Activated CD8-positive, alpha-beta T cell treated with anti-CD3 and anti-CD28 coated beads for 36 hours (primary cell): ENCODE measurements at regions not wholly inside any gene's neighbourhood (a gene's known extent, or its start where the extent isn't known, plus 50 kb on each side); places are given as distances from the start of the nearest gene placed in this dataset.

Experiments used
- ATAC-seq: fragments of 200-7000 bp; cut with Tn5 transposase; one replicate; pipeline ENCODE4 v1.10.0; 2021; ENCODE audit warnings: mild to moderate bottlenecking, moderate library complexity
- CTCF ChIA-PET: fragments of 350-600 bp; sonication (Branson Sonifier 250); formaldehyde crosslinking; loops from one replicate; lab custom pipeline; 2021; ENCODE audit warnings: antibody characterized with exemption; lab: Charles Lee
- POLR2A ChIA-PET: fragments of 350-600 bp; sonication (Branson Sonifier 250); formaldehyde crosslinking; loops from one replicate; lab custom pipeline; 2021; ENCODE audit warnings: antibody characterized with exemption; lab: Charles Lee
- DNase-seq: peaks from one replicate; pipeline ENCODE4 v3.0.0-alpha.2; 2020
- H3K27ac Mint-ChIP-seq: one replicate; pipeline ENCODE4 v1.8.0; 2021; ENCODE audit warnings: mild to moderate bottlenecking, mixed read lengths
- H3K27me3 Mint-ChIP-seq: one replicate; pipeline ENCODE4 v1.8.0; 2021; ENCODE audit warnings: mixed read lengths
- H3K36me3 Mint-ChIP-seq: one replicate; pipeline ENCODE4 v1.8.0; 2021; ENCODE audit warnings: low read depth, mixed read lengths
- H3K4me1 Mint-ChIP-seq: one replicate; pipeline ENCODE4 v1.8.0; 2021; ENCODE audit warnings: low read depth, mixed read lengths
- H3K4me3 Mint-ChIP-seq: one replicate; pipeline ENCODE4 v1.8.0; 2021; ENCODE audit warnings: mild to moderate bottlenecking, moderate library complexity, mixed read lengths
- H3K9me3 Mint-ChIP-seq: one replicate; pipeline ENCODE4 v1.8.0; 2021; ENCODE audit warnings: mixed read lengths
- intact Hi-C: fragments of 100-400 bp; cut with micrococcal nuclease; formaldehyde crosslinking; loops from one replicate; pipeline ENCODE4 v1.10.0; 2022
- TF ChIP-seq, protein P1 (sequence below): fragments of 200-600 bp; IDR thresholded peaks from one replicate; pipeline ENCODE4 v1.8.0; 2022; ENCODE audit warnings: antibody characterized with exemption, mild to moderate bottlenecking

DNA sequence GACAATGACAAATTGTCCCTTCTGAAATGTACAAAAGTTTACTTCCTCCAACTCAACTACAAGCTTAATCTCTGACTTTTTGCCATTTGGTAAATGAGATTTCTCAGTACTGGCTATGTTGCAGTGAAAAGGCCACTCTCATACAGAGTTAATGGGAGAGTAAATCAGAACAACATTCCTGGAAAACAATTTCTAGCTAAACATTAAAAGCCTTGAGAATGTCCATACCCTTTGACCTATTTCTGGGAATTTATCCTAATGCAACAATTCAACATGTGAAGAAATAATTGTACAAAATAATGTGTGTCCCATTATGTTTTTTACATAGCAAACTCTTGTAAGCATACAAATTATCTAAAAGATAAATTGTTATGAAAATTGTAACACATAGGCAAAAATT, 56.3 kb upstream of the SPEF2 start:
- intact Hi-C loops, result no loop called here
- peaks cover 4% of the 10 kb centered on the region for H3K36me3 Mint-ChIP-seq
- no peak overlapping the region for H3K4me3 Mint-ChIP-seq
- H3K4me1 Mint-ChIP-seq, result no peaks in the 10 kb centered on the region
- H3K27ac Mint-ChIP-seq, result no peak overlapping the region
- TF ChIP-seq, protein P1, sequence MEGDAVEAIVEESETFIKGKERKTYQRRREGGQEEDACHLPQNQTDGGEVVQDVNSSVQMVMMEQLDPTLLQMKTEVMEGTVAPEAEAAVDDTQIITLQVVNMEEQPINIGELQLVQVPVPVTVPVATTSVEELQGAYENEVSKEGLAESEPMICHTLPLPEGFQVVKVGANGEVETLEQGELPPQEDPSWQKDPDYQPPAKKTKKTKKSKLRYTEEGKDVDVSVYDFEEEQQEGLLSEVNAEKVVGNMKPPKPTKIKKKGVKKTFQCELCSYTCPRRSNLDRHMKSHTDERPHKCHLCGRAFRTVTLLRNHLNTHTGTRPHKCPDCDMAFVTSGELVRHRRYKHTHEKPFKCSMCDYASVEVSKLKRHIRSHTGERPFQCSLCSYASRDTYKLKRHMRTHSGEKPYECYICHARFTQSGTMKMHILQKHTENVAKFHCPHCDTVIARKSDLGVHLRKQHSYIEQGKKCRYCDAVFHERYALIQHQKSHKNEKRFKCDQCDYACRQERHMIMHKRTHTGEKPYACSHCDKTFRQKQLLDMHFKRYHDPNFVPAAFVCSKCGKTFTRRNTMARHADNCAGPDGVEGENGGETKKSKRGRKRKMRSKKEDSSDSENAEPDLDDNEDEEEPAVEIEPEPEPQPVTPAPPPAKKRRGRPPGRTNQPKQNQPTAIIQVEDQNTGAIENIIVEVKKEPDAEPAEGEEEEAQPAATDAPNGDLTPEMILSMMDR, result no peak
- peaks cover 28% of the 10 kb centered on the region for H3K9me3 Mint-ChIP-seq
- DNase-seq (no peak), ATAC-seq (no peak)
- ChIA-PET POLR2A (no interaction called here), CTCF (no interaction called here)
- H3K27me3 Mint-ChIP-seq, result peaks cover 2% of the 10 kb centered on the region

DNA sequence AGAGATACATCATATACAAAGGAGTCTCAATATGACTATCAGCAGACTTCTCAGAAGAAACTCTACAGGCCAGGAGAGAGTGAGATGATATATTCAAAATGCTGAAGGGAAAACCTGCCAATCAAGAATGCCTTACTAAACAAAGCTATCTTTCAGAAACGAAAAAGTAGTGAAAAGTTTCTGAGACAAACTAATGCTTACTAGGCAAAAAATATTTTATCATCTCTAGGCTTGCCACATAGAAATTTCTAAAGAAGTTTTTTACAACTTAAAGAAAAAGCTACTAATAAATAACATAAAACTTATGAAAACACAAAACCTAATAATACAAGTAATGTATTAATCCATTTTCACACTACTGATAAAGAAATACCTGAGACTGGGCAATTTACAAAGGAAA, 59.9 kb upstream of the SPEF2 start:
- Mint-ChIP-seq H3K4me3 (no peak overlapping the region), H3K36me3 (peaks cover 4% of the 10 kb centered on the region), H3K27me3 (peaks cover 6% of the 10 kb centered on the region), H3K9me3 (peaks cover 16% of the 10 kb centered on the region), H3K27ac (no peak overlapping the region), H3K4me1 (no peaks in the 10 kb centered on the region)
- intact Hi-C loops, result no loop called here
- DNase-seq (no peak), ATAC-seq (no peak)
- POLR2A ChIA-PET, result no interaction called here
- CTCF ChIA-PET, result no interaction called here
- TF ChIP-seq, protein P1, result no peak

DNA sequence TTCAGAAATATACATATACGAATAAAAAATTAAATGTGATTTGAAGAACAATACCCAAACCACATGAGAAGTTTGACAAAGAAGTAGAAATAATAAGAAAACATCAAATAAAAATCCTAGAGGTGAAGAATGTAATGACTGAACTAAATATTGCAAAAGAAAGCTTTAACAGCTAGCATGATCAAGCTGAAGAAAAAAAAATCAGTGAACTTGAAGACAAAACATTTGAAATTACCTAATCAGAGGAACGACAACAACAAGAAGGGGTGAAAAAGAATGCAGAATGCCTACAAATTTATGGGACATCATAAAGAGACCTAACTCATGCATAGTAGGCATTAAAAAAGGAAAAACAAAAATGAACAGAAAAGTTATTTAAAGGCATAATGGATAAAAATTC, 60.5 kb upstream of the SPEF2 start:
- Mint-ChIP-seq H3K27ac (no peak overlapping the region), H3K4me1 (no peaks in the 10 kb centered on the region), H3K4me3 (no peak overlapping the region), H3K27me3 (peaks cover 9% of the 10 kb centered on the region), H3K36me3 (peaks cover 4% of the 10 kb centered on the region), H3K9me3 (peaks cover 13% of the 10 kb centered on the region)
- intact Hi-C loops, result no loop called here
- ChIA-PET CTCF (no interaction called here), POLR2A (no interaction called here)
- DNase-seq (no peak), ATAC-seq (no peak)
- TF ChIP-seq, protein P1, result no peak

DNA sequence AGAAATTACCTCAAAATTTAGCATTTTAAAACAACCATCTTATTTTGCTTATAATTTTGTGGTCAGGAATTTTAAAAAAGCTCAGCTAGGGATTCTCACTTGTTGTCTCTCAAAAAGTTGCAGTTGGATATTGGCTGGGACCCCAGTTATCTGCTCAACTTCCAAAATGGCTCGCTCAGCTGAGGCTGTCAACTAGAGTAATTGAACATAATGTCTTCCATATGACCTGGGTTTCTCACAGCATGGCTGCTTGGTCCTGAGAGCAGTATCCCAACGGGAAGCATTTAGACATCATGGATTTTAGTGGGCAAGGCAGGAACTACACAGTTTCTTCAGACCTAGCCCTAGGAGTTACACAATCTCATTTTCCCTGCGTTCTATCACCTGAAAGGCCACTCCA, 63.6 kb upstream of the SPEF2 start:
- POLR2A ChIA-PET, result no interaction called here
- intact Hi-C loops, result no loop called here
- DNase-seq (no peak), ATAC-seq (no peak)
- Mint-ChIP-seq H3K9me3 (peaks cover 6% of the 10 kb centered on the region), H3K27me3 (peaks cover 7% of the 10 kb centered on the region), H3K4me3 (no peak overlapping the region), H3K27ac (no peak overlapping the region), H3K36me3 (no peaks in the 10 kb centered on the region), H3K4me1 (no peaks in the 10 kb centered on the region)
- TF ChIP-seq, protein P1, result no peak
- CTCF ChIA-PET, result no interaction called here

DNA sequence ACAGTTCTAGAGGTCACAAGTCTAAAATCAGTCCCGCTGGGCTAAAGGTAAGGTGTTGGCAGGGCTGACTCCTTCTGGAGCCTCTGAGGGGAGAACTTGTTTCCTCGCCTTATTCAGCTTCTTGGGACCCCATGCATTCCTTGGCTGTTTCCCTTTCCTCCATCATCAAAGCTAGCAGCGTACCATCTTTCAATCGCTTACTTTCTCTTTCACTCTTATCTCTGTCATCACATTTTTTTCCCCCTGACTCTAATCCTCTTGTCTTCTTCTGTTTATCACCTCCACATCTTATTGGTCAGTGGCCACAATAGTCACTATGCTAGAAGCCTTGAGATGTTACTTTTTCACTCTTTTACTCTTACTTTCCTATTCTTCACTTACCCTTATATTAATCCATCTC, 72.5 kb upstream of the SPEF2 start:
- Mint-ChIP-seq H3K4me1 (peaks cover 3% of the 10 kb centered on the region), H3K9me3 (peaks cover 2% of the 10 kb centered on the region), H3K27me3 (peaks cover 13% of the 10 kb centered on the region), H3K4me3 (no peak overlapping the region), H3K36me3 (no peaks in the 10 kb centered on the region), H3K27ac (no peak overlapping the region)
- ChIA-PET CTCF (interaction anchor here (1.0 kb wide), 1 partner anchor 381 kb away, joined by 5 read pairs; no protein-coding TSS in a partner anchor), POLR2A (interaction anchor here (0.6 kb wide), 1 partner anchor 121 kb away, joined by 3 read pairs; no protein-coding TSS in a partner anchor)
- ATAC-seq (no peak), DNase-seq (no peak)
- intact Hi-C loops, result no loop called here
- TF ChIP-seq, protein P1, result no peak
